Kidney epithelial cell (primary cell): ENCODE measurements at regions not wholly inside any gene's neighbourhood (a gene's known extent, or its start where the extent isn't known, plus 50 kb on each side); places are given as distances from the start of the nearest gene placed in this dataset.

Source experiments
- DNase-seq: peaks from one replicate; pipeline ENCODE4 v3.0.0-alpha.2; 2010; ENCODE audit warnings: low read depth
- H3K27me3 ChIP-seq: 2 replicates; pipeline ENCODE4 v1.6.0; 2011; ENCODE audit warnings: low read length; ENCODE audit not compliant: control insufficient read depth, insufficient read depth
- H3K36me3 ChIP-seq: 2 replicates; pipeline ENCODE4 v1.5.1; 2011; ENCODE audit warnings: low read length; ENCODE audit not compliant: control insufficient read depth, insufficient read depth
- H3K4me3 ChIP-seq: 2 replicates; pipeline ENCODE4 v1.5.1; 2011; ENCODE audit warnings: low read depth, mild to moderate bottlenecking, control low read depth, low read length
- CTCF ChIP-seq: IDR thresholded peaks from 2 replicates; pipeline ENCODE4 v1.5.1; 2011; ENCODE audit warnings: mild to moderate bottlenecking, moderate library complexity, low read length, control low read depth, inconsistent platforms; ENCODE audit not compliant: insufficient read depth, poor library complexity, severe bottlenecking

DNA sequence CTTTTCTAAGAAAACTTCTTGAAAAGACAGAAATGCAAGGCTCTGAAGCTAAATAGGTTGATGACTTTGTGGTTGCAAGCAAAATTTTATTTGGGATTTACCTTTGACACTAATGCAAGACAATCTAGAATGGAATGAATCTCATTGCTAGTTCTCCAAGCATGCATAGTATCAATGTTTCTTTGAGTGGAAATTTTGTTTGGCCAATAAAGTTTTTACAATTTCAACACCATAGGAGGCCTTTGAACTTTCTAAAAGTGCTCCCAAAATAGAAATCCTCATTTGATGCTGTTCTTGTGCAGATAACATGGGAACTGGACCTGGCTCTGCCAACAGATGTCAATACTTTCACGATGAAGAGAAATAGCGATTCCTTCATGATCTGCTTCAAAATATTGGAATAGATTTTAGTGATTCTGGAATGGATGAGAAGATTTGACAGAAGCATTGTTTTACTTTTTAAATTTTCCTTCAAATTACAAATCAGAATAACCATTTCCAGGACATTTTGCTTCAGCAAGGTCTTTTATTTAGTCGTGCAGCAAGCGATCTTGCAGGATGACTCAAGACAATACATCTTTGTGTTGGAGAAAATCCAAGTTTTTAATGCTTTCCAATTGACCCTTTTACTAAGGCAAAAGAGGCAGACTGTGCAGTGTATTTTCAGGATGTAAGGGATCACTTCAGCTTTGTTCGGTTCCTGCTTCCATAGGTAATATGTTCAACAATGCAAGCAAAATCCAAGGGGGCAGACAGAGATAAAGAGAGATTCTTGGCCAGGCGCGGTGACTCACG, 51.7 kb upstream of the OTUD4 start:
- H3K4me3 ChIP-seq, result no peak overlapping the region
- no peaks in the 10 kb centered on the region for H3K27me3 ChIP-seq
- no peak for TF ChIP-seq CTCF
- no peak for DNase-seq
- no peaks in the 10 kb centered on the region for H3K36me3 ChIP-seq

DNA sequence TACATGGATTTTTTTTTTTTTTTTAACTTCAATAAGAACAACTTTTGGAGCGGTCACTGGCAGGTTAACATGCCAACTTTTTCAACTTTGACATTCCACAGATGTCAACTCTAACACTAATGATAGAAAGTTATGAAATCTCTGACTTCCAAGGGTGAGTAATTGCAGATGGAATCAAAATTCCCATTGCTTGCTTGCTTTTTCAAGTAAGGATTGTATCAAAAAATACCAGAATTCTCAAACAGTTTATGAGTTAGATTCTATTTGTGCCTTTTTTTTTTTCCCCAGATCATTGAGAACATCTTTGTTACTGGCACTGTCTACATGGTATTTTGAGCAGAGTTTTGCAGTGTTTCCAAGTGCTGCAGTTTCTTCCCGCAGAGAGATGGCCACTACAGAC, 50.3 kb upstream of the OTUD4 start:
- TF ChIP-seq CTCF, result no peak
- DNase-seq, result no peak
- no peaks in the 10 kb centered on the region for H3K36me3 ChIP-seq
- no peaks in the 10 kb centered on the region for H3K27me3 ChIP-seq
- H3K4me3 ChIP-seq, result no peak overlapping the region
